ENCODE measurements at regions not wholly inside any gene's neighbourhood (a gene's known extent, or its start where the extent isn't known, plus 50 kb on each side); places are given as distances from the start of the nearest gene placed in this dataset.

GRCh38 chr16:79437764-79438751 lies 162.5 kb downstream of the MAF start:
- DNase-seq: no peak

DNA sequence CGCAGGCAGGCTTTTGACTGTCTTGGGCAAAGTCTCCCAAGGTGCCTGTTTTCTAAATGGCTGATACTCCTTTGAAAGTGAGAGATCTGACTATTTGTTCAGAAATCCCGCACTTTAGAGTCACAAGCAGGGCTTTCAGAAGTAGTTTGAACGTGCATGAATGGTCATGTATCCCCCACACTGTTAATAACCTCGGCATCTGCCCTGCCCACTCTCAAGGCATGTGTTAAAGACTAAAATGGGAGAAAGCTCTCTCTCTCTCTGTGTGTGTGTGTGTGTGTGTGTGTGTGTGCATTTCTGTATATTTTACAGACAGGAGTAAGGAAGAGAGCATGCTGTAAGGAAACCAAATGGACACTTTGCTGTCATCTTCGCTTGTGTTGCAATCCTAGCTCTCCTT lies 163.7 kb downstream of the MAF start:
- no peak for DNase-seq

- DNase-seq: no peak
These were observed 165.8 kb downstream of the MAF start for GRCh38 chr16:79434771-79435170.

DNA sequence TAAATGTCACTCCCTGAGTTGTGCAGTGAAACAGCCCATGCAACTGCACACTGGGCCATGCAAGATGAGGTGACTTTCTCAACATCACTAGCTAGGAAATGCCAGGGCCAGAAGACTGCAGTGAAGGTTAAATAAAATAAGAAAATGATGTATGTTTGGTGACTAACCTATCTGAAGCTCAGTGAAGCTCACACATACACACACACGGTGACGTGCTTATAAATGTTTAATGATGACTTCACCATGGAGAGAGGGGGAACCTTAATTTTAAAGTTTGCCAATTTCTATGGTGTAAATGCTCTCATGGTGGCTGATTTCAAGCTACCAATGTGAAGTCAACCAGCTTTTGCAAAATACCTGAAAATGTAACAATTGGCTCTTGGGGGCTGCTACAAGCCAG lies 166.4 kb downstream of the MAF start:
- no peak for DNase-seq

- no peak for DNase-seq
These were observed 168.6 kb downstream of the MAF start for GRCh38 chr16:79431923-79432322.

- no peak for DNase-seq
These were observed 170.3 kb downstream of the MAF start for GRCh38 chr16:79430191-79430678.

GRCh38 chr16:79429381-79430190 lies 171.0 kb downstream of the MAF start:
- no peak for DNase-seq

DNA sequence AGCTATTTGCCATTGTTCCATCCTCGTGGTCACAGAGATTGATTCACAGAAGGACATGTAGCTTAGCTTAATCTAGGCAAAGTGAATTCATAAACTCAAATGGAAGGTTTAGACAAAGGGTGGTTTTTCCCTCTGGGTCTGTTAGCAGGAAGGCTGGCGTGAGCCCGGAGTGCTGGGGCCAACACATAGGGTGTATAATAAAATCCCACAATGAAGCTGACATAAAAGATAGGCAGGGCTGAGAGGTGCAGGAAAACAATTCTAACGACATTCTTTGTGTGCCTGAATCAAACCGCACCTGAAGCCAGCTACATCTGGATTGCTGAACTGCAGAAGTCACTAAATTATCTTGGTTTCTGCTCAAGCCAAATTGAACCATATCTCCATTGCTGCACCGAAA lies 173.9 kb downstream of the MAF start:
- no peak for DNase-seq

- no peak for DNase-seq
These were observed 178.5 kb downstream of the MAF start for GRCh38 chr16:79422064-79422463.

DNA sequence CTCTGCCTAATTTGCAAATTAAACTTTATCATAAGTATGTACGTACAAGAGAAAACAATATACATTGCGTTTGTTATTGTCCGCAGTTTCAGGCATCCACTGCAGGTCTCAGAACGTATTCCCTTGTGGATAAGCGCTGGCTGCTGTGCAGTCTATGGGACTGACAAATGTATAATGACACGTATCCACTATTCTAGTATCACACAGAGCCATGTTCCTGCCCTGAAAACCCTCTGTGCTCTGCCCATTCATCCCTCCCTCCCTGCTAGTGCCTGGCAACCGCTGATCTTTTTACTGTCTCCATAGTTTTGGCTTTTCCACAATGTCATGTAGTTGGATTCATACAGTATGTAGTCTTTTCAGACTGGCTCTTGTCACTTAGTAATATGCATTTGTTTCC lies 179.4 kb downstream of the MAF start:
- DNase-seq: no peak

DNA sequence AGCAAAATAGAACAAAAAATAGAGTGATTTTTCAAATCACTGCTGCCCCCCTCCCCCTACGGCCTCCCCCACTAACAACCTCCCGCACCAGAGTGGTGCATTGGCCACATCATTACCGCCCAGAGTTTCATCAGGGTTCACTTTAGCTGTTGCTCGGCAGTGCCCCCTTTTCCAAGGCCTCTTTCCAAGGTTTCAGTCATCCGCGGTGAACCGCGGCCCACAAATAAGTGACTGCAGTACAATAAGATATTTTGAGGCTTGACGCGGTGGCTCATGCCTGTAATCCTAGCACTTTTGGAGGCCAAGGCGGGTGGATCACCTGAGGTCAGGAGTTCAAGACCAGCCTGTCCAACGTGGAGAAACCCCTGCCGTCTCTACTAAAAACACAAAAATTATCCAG lies 180.0 kb downstream of the MAF start:
- no peak for DNase-seq

DNA sequence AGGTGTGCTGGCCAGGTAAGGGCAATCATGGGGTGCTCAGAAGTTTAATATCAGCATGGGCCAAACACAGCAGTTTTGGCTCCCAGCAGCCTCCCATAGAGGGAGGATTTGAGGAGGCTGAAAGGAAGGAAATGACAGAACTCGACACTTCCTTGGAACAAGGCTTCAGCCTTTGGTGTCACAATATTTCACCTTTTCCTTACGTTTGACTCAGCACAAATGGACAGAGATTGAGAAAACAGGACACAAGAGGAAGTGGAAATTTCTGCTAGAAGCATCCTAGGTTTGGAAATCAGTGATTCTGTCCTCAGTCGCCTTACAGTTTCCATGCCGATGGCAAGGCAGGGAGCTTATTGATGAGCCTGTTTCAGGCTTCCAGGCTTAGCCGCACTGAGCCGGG lies 181.4 kb downstream of the MAF start:
- no peak for DNase-seq

GRCh38 chr16:79417601-79418008 lies 182.9 kb downstream of the MAF start:
- DNase-seq: no peak

DNA sequence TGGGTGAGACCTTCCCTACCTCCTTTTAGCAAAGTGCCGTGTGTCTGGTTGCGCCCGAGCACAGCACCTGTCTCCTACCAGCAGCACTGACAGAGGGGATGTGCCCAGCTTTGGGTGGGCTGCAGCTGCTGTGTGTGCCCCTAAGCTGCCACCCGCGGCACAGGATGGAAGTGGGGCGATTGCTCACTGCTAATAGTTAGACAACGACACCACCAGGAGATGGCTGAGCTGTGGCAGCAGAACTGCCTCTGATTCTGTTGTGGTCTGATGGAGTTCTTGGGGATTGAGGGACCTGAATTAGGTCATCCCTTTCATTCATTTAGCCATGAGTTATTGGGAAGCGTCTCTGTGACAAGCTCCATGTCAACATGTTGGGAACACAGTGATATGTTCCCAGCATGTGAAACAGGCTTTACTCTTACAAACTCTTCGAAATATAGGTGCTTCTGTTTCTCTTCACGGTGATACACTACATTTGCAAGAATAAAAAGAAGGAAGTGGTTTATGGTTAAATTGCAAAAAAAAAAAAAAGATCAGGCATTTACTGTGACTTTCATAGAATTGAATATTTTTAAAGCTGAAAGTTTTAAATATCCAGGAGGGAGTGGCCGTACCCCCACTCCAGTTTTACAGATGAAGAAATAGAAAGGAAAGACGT lies 184.4 kb downstream of the MAF start:
- no peak for DNase-seq

DNA sequence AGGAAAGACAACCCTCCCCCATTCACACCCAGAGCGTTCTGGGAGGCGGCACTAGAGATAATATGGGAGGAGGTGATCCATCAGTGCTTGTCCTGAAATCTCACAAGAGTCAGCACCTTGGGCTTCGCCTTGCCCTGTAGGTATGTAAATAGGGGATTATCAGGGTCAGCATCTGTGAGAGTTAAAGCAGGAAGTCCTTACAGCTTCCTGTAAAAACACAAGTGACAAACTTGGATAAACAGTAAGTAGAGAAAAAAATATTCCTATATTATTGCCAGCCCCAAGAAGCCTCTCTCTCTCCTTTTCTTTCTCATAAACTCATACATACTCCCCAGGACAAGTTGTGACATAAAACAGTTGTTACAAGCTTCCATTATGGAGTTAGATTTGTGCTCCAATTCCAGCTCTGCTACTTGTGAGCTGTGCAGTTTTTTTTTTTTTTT lies 187.7 kb downstream of the MAF start:
- DNase-seq: no peak

- DNase-seq: no peak
These were observed 188.7 kb downstream of the MAF start for GRCh38 chr16:79411805-79412204.

DNA sequence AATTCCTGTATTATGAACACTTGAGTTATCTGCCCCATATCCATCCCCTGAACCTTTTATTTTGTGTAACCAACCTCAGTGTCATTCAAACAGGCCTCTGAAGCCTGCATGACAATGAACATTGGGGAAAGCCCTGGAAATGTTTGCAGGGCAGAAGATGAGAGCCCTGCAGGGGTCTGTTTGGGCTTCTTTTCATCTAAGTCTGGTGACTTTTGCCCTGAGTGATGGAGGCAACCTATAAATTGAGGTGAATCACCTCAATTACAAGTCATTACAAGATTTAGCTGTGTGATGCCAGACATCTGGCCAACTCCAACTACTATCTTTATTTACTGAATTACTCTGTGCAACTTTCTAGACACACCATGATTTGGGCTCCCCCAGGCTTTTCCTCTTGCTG lies 189.2 kb downstream of the MAF start:
- no peak for DNase-seq

DNA sequence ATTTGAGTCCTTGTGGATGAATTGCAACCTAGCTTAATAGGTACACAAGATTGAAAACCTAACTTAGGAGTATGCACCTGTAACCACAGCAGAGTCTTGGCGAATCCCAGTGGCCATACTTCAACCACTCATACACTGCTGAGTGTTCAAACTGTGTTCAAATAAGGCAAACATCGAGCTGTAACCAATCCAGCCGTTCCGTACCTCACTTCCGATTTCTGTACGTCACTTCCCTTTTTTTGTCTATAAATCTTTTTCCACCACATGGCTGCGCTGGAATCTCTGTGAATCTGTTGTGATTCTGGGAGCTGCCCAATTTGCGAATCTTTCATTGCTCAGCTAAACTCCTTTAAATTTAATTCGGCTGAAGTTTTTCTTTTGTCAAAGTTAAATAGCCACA lies 190.6 kb downstream of the MAF start:
- no peak for DNase-seq

DNA sequence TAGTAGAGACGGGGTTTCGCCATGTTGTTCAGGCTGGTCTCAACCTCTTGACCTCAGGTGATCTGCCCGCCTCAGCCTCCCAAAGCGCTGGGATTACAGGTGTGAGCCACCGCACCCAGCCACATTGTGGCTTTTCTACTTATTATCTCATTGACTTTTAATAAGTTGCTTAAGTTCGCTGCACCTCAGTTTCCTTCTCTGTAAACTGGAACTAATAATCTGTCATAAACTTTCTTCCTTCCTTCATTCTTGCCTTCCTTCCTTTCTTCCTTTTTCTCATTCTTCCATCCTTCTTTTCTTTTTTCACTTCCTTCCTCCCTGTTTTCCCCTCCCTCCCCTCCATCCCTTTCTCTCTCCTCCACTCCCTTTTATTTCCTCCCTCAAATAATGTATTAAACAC lies 192.2 kb downstream of the MAF start:
- DNase-seq: no peak

DNA sequence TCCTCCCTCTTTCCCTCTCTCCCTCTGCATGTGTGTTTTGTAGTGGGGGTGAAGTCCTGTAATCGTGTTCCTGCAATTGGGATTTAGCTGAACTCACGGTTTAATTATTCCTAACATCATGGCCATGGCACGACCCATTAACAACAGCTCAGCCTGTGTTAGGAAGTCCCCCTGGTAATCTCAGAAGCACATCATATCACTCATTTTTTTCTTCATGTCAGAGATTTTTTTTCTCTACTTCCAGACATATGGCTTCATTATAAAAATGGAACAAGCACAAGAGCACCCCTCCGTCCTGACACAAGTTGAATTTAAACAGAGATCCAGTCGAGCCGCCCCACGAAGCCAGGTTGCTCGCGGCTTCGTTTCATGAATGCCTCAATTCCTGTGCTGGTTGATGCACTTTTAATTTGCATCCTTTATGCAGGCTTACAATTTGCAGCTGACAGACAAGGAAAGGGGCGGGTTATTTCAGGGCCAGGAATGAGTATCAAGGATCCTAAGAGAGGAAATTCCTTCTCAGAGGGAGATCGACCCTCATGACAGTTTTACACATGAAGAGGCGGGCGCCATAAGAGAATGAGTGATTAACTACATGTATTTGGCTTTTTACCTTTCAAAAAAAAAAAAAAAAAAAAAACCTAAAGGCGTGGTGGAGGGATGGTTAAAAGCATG lies 192.9 kb downstream of the MAF start:
- no peak for DNase-seq

DNA sequence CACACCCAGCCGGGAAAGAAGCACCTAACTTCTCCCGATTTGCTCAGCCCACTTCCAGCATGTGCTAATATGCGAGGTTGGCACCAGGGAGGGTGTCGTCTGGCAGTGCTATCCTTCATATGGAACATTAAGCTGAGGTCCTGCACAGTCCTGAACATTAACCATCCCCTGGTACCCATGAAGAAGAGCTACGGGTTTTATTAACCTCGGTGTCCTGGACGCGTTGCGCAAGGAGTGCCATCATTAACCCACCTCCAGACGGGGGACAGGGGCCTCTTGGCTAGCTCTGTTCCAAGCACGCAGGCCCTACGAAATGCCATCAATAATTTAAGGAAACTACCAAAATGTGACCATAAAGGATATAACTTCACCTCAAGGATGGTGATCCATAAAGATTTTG lies 193.5 kb downstream of the MAF start:
- no peak for DNase-seq

- DNase-seq: no peak
These were observed 196.0 kb downstream of the MAF start for GRCh38 chr16:79404571-79404970.

- no peak for DNase-seq
These were observed 197.0 kb downstream of the MAF start for GRCh38 chr16:79403534-79403933.
